ENCODE measurements at regions not wholly inside any gene's neighbourhood (a gene's known extent, or its start where the extent isn't known, plus 50 kb on each side); places are given as distances from the start of the nearest gene placed in this dataset.
"Not testable (repeated sequence)": the region's sequence is repeated elsewhere in the genome, so short reads cannot be mapped to it uniquely, and the experiment has no call there.

DNA sequence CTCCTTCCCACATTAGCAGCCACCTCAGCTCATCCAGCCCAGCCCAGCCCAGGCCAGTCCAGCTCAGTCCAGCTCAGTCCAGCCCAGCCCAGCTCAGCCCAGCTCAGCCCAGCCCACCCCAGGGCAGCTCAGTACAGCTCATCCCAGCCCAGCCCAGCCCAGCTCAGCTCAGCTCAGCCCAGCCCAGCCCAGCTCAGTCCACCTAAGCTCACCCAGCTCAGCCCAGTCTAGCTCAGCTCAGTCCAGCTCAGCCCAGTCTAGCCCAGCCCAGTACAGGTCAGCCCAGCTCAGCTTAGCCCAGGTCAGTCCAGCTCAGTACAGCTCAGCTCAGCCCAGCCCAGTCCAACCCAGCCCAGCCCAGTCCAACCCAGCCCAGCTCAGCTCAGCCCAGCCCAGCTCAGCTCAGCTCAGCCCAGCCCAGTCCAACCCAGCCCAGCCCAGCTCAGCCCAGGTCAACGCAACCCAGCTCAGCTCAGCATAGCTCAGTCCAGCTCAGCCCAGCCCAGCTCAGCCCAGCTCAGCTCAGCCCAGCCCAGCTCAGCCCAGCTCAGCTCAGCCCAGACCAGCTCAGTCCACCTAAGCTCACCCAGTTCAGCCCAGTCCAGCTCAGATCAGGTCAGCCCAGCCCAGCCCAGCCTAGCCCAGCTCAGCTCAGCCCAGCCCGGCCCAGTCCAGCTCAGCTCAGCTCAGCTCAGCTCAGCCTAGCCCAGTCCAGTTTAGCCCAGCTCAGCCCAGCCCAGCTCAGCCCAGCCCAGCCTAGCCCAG, 63.0 kb downstream of the TMEM121 start:
- H3K27ac ChIP-seq, result no peak overlapping the region
- TF ChIP-seq, protein P1, sequence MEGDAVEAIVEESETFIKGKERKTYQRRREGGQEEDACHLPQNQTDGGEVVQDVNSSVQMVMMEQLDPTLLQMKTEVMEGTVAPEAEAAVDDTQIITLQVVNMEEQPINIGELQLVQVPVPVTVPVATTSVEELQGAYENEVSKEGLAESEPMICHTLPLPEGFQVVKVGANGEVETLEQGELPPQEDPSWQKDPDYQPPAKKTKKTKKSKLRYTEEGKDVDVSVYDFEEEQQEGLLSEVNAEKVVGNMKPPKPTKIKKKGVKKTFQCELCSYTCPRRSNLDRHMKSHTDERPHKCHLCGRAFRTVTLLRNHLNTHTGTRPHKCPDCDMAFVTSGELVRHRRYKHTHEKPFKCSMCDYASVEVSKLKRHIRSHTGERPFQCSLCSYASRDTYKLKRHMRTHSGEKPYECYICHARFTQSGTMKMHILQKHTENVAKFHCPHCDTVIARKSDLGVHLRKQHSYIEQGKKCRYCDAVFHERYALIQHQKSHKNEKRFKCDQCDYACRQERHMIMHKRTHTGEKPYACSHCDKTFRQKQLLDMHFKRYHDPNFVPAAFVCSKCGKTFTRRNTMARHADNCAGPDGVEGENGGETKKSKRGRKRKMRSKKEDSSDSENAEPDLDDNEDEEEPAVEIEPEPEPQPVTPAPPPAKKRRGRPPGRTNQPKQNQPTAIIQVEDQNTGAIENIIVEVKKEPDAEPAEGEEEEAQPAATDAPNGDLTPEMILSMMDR (conservative IDR thresholded peaks at IDR 0.05; ENCODE audit: low read depth), result no peak
- POLR2A ChIA-PET (ENCODE audit: low non-redundant PET), result no interaction called here
- CTCF ChIA-PET, result interaction anchor here (0.6 kb wide), 1 partner anchor 39 kb away, joined by 3 read pairs; no protein-coding TSS in a partner anchor
- DNase-seq (ENCODE audit: low spot score), result no peak

DNA sequence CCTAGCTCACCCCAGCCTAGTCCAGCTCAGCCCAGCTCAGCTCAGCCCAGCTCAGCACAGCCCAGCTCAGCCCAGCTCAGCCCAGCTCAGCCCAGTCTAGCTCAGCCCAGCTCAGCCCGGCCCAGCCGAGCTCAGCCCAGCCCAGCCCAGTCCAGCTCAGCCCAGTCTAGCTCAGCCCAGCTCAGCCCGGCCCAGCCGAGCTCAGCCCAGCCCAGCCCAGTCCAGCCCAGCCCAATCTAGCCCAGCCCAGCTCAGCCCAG, 63.5 kb downstream of the TMEM121 start:
- CTCF ChIA-PET; POLR2A ChIA-PET (ENCODE audit: low non-redundant PET); H3K27ac ChIP-seq; DNase-seq (ENCODE audit: low spot score): not testable (repeated sequence)

DNA sequence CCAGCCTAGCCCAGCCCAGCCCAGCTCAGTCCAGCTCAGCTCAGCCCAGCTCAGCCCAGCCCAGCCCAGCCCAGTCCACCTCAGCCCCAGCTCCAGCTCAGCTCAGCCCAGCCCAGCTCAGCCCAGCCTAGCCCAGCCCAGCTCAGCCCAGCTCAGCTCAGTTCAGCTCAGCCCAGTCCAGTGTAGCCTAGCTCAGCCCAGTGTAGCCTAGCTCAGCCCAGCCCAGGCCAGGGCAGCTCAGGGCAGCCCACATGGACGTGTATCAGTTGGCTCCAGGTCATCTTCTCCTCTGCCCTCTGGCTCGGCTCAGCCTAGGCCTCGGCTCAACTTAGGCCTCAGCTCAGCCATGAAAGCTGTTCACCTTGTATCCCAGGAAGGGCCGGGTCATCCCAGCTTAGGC, 64.7 kb downstream of the TMEM121 start:
- TF ChIP-seq, protein P1 (conservative IDR thresholded peaks at IDR 0.05; ENCODE audit: low read depth), result no peak
- H3K27ac ChIP-seq, result no peak overlapping the region
- no peak for DNase-seq (ENCODE audit: low spot score)
- ChIA-PET POLR2A (ENCODE audit: low non-redundant PET) (no interaction called here), CTCF (no interaction called here)

DNA sequence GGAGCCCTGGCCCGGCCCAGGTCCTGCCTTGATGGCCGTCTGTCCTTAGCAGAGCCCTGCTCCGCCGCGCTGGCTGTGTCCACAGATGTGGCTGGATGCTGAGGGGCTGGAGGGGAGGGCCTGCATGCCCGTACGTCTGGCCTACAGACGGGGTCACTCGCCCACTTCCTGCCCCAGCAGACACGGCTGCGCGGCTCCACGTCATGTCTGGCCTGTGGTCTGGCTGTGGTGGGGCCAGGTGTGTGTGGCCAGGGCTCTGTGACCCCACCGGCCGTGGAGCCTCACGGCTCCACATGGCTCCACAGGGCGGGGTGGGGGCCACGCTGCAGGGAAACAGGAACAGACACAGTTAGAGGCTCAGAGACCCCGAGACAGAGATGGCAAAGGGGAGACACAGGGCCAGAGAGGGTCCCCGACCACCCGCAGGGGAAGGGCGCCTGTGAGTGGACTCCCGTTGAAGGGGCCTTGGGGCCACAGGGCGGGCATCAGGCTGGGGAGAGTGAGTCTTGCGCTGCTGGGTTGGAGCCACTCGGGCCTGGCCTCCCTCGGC, 65.5 kb downstream of the TMEM121 start:
- DNase-seq (ENCODE audit: low spot score); H3K27ac ChIP-seq; CTCF ChIA-PET; POLR2A ChIA-PET (ENCODE audit: low non-redundant PET): not testable (repeated sequence)

DNA sequence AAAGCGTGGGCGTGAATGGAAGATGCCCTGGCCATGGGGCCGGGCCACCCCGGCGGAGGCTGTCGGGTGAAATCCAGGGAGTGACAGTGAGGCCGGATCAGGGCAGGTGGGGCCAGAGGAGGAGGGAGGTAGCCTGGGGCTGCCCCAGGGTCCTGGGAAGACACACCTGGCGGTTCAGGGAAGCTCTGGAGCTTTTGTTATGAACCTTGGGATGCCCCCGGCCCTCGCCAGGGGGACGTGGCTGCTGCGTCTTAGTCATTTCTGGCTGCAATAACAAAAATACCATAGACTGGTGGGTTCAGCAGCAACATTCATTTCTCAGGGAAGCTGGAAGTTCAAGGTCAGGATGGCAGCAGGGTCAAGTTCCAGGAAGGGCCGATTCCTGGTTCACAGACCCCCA, 66.3 kb downstream of the TMEM121 start:
- DNase-seq (ENCODE audit: low spot score); POLR2A ChIA-PET (ENCODE audit: low non-redundant PET); CTCF ChIA-PET; H3K27ac ChIP-seq: not testable (repeated sequence)

GRCh38 chr14:105595346-105595745, 69.0 kb downstream of the TMEM121 start:
- H3K27ac ChIP-seq; CTCF ChIA-PET; POLR2A ChIA-PET (ENCODE audit: low non-redundant PET); DNase-seq (ENCODE audit: low spot score): not testable (repeated sequence)

DNA sequence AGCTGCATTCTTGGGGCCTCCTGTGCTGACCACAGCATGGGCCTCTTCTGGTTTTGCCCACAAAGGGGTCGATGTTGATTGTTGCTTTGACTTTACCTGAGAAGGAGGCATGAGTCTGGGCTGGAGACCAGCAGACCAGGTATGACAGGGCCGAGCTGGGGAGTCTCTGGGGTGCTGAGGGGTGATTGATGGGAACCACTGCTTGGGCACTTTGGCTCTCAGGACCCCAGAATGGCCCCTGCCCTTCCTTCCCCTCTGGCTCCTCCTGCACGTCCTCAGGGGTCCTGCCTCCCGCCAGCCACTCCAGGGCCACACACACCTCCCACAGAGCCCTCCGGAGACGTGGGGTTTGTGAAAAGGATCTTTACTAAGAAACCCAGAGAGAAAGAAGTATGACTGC, 70.0 kb downstream of the TMEM121 start:
- H3K27ac ChIP-seq; POLR2A ChIA-PET (ENCODE audit: low non-redundant PET); DNase-seq (ENCODE audit: low spot score); CTCF ChIA-PET: not testable (repeated sequence)

DNA sequence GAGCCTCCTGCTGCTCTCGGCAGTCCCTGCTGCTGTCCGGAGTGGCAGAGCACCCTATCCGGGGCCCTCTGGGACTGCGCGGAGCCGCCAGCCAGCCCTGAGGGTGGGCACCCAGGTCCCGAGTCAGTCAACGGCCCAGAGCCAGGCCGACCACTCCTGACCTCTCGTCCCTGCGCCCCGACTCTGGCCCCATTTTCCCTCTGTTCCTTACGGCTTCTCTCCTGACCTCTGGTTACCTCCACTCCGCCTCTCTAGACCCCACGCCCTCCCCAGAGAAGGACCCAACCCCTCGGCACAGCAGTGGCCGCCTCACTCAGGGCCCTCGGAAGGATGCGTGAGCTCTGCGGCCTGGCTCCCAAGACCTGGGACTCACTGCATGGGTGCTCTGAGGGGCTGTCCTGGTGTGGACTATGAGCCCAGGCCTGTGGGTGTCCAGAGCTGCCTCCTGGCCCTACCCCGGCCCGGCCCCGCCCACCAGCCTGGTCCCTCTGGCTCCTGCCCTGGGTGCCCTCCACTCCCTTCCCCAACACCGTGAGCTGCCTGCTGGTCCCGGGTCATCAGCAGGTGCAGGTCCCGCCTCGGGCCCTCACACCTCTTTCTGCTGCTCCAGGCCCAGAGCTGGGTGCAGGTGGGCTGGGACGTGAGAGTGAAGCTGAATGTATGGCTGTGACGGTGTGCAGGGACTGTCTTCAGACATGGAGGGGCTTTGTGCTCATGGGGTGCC, 71.8 kb downstream of the TMEM121 start:
- CTCF ChIA-PET; POLR2A ChIA-PET (ENCODE audit: low non-redundant PET); H3K27ac ChIP-seq; DNase-seq (ENCODE audit: low spot score): not testable (repeated sequence)

DNA sequence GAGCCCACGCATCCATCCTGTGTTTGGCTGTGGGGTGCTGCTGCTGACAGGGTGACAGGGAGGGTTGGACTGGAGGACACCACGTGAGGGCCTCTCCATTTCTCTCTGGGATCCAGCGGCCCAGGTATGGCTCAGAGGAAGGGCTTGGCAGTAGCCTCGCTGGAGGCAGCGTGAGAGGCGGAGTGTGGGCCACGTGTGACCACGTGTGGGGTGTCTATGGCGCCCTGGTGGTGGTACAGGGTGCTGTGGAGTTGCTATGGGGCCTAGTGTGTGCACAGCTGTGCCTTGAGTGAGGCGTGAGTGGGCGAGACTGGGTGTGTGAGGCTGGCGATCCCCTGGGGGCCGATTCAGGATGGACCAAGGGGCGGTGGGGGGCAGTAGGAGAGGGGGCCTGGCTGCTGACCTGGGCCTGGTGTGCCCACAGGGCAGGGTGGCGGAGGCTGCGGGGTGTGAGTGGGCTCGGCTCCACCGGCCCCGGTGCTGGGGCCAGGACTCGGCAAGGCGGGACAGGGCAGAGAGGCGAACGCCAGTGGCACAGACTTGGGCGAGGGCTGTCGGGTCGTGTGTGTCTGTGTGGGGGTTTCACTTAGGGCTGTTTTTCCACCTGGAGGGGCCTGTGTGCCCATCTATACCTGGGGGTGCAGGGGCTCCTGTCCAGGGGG, 72.7 kb downstream of the TMEM121 start:
- H3K27ac ChIP-seq; DNase-seq (ENCODE audit: low spot score); POLR2A ChIA-PET (ENCODE audit: low non-redundant PET); CTCF ChIA-PET: not testable (repeated sequence)

- CTCF ChIA-PET; DNase-seq (ENCODE audit: low spot score); H3K27ac ChIP-seq; POLR2A ChIA-PET (ENCODE audit: low non-redundant PET): not testable (repeated sequence)
Observed at GRCh38 chr14:105600195-105600938, 74.0 kb downstream of the TMEM121 start.
